Pancreas (tissue), 10 donors: ENCODE measurements at regions not wholly inside any gene's neighbourhood (a gene's known extent, or its start where the extent isn't known, plus 50 kb on each side); places are given as distances from the start of the nearest gene placed in this dataset.
"Not testable (repeated sequence)": the region's sequence is repeated elsewhere in the genome, so short reads cannot be mapped to it uniquely, and the experiment has no call there.

Source experiments
- ATAC-seq, 4 donors: fragments of 200-7000 bp; cut with Tn5 transposase; one replicate each; pipeline versions ENCODE4 v1.8.0 to v1.9.1; 2020; ENCODE audit warnings: mild to moderate bottlenecking in 4 of 4, moderate library complexity in 4 of 4
- DNase-seq, 6 donors: peaks; one replicate each; pipeline ENCODE4 v3.0.0-alpha.2; 2020
- FAIRE-seq: peaks from 2 replicates; lab custom pipeline; 2012; peaks lifted over from hg19 to GRCh38; lab: Jason Lieb, UNC
- H3K27ac ChIP-seq, 4 donors: fragments of 200-600 bp; sonication (generic); 1 replicate in 3 of 4; 2 replicates in 1 of 4; pipeline versions ENCODE4 v1.5.0 to v1.8.0; 2020
- H3K27me3 ChIP-seq, 4 donors: fragments of 200-600 bp; one replicate each; pipeline ENCODE4 v1.8.0; 2021
- H3K36me3 ChIP-seq, 3 donors: fragments of 200-600 bp; sonication (generic) in 1 of 3; one replicate each; pipeline versions ENCODE4 v1.5.0 to v1.8.0; 2020 to 2021
- H3K4me1 ChIP-seq, 3 donors: fragments of 200-600 bp; one replicate each; pipeline ENCODE4 v1.8.0; 2021
- H3K4me3 ChIP-seq, 4 donors: fragments of 200-600 bp; sonication (generic) in 2 of 4; one replicate each; pipeline versions ENCODE4 v1.5.0 to v1.8.0; 2020 to 2021
- H3K9me3 ChIP-seq, 4 donors: fragments of 200-600 bp; one replicate each; pipeline ENCODE4 v1.8.0; 2021
- WGBS, 2 donors: extraction: QIAGEN DNeasy Blood & Tissue Kit; methylation state at CpG; one replicate each; pipeline ENCODE4 v1.1.7; 2013; 5-methylcytosine and 5-hydroxymethylcytosine counted together
- intact Hi-C, 3 donors: fragments of 100-400 bp; cut with DNase I; formaldehyde crosslinking; loops; one replicate each; pipeline versions ENCODE4 v1.11.1 to v1.14.2; 2022
- TF ChIP-seq, protein P1 (sequence below), 4 donors: fragments of 200-600 bp; sonication (generic) in 3 of 4; IDR thresholded peaks; one replicate each; pipeline versions ENCODE4 v1.5.0 to v1.8.0; 2021; ENCODE audit warnings: antibody characterized with exemption in 4 of 4
- donor health status: healthy with polysubstance abuse.
- donor health status: DM: no; HTN: no; CAD: no; lungs with moderate emphysema.
- donor health status: DM: no; HTN: no; CAD: no.
- donor health status: control.
- donor health status: control.
- donor health status: Bipolar disorder and iron deficiency.
- donor health status: DM: yes; HTN: yes; CAD: no.
- donor health status: DM: no; HTN: no; CAD: no.
- donor health status: DM: no; HTN: no; CAD: no.
- donor health status: DM: yes; HTN: yes; CAD: no.

DNA sequence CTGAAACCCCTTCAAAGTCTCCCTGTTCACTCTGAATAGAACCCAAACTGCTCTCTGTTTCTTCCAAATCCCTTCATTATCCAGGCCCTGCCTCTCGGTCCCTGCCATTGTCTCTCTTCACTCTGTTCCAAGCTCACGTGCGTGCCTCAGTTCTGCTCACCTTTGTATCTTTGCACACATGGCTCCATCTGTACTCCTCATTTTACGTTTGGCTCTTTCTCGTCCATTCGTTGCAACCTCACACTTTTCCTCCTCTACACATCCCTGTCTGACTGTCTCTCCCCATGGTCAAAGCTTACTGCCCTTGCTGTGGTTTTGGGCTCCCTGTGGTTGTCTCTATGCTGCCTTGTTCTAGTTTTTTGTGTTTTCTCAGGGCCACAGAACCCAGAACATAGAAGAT lies 1054.5 kb downstream of the BCL11B start:
- ATAC-seq, result no peak

DNA sequence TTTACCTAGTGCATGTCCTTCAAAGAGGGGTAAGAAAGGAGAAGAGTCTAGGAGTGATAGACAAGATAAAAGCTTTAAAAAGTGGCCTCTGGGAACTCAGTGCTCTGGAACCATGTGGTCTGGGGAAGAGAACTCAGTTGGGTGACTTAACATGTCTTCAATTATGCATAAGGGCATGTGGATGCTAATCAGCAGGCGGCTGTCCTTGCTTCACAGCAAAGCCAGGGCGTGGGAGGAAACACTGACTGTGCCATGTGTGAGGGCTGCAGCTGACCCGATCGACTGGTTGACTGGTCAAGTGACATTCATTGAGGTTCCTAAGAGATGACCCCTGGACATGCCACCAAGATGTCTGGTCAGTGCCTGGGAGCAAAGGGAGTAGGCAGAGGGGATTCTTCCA lies 1053.8 kb downstream of the BCL11B start:
- ATAC-seq, result no peak
- no peak for FAIRE-seq
- no peaks in the 10 kb centered on the region for H3K9me3 ChIP-seq
- no peak overlapping the region for H3K4me3 ChIP-seq
- no peaks in the 10 kb centered on the region for H3K4me1 ChIP-seq
- no peaks in the 10 kb centered on the region for H3K36me3 ChIP-seq
- TF ChIP-seq, protein P1, sequence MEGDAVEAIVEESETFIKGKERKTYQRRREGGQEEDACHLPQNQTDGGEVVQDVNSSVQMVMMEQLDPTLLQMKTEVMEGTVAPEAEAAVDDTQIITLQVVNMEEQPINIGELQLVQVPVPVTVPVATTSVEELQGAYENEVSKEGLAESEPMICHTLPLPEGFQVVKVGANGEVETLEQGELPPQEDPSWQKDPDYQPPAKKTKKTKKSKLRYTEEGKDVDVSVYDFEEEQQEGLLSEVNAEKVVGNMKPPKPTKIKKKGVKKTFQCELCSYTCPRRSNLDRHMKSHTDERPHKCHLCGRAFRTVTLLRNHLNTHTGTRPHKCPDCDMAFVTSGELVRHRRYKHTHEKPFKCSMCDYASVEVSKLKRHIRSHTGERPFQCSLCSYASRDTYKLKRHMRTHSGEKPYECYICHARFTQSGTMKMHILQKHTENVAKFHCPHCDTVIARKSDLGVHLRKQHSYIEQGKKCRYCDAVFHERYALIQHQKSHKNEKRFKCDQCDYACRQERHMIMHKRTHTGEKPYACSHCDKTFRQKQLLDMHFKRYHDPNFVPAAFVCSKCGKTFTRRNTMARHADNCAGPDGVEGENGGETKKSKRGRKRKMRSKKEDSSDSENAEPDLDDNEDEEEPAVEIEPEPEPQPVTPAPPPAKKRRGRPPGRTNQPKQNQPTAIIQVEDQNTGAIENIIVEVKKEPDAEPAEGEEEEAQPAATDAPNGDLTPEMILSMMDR (IDR thresholded peaks at IDR 0.05), result no peak
- no peak overlapping the region for H3K27ac ChIP-seq
- DNase-seq, result no peak
- intact Hi-C loops, result no loop called here
- H3K27me3 ChIP-seq, result peaks cover 0 to 4% (median 0%) of the 10 kb centered on the region in 4 donors
- 28 to 35% methylated on average over 4 of the region's 4 CpGs for WGBS, 2 donors

More for the DNA sequence above, 1054.5 kb downstream of the BCL11B start:
- intact Hi-C loops, result no loop called here
- Histone ChIP-seq H3K9me3 (no peaks in the 10 kb centered on the region), H3K27me3 (peaks cover 0 to 4% (median 0%) of the 10 kb centered on the region in 4 donors), H3K4me1 (no peaks in the 10 kb centered on the region), H3K27ac (no peak overlapping the region), H3K4me3 (no peak overlapping the region), H3K36me3 (no peaks in the 10 kb centered on the region)
- FAIRE-seq, result no peak
- no peak for DNase-seq
- 51 to 73% methylated on average over 6 of the region's 6 CpGs for WGBS, 2 donors
- TF ChIP-seq, protein P1 (IDR thresholded peaks at IDR 0.05), result no peak

DNA sequence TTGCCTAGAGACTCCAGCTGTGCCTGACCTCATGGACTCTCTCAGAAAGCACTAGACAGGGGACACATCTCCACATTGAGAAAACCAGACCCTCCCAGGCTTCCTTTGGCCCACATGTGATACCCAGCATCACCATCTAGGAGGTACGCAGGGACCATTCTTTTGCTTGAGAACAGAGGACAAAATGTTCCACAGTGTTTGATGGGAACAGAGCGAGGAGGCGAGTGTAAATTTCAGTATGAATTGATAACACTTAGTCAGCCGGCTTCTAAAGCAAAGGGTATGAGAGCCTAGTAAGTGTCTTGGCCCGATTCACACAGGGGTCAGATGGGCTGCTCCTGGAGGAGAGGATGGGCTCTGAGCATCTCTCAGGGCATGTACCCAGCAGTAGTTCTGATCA lies 1052.4 kb downstream of the BCL11B start:
- TF ChIP-seq, protein P1 (IDR thresholded peaks at IDR 0.05), result no peak
- Histone ChIP-seq H3K36me3 (no peaks in the 10 kb centered on the region), H3K27ac (no peak overlapping the region), H3K4me1 (no peaks in the 10 kb centered on the region), H3K27me3 (no peaks in the 10 kb centered on the region), H3K9me3 (no peaks in the 10 kb centered on the region), H3K4me3 (no peak overlapping the region)
- FAIRE-seq, result no peak
- 72 to 97% methylated on average over 5 of the region's 5 CpGs for WGBS, 2 donors
- no peak for ATAC-seq
- DNase-seq, result no peak
- intact Hi-C loops, result no loop called here

DNA sequence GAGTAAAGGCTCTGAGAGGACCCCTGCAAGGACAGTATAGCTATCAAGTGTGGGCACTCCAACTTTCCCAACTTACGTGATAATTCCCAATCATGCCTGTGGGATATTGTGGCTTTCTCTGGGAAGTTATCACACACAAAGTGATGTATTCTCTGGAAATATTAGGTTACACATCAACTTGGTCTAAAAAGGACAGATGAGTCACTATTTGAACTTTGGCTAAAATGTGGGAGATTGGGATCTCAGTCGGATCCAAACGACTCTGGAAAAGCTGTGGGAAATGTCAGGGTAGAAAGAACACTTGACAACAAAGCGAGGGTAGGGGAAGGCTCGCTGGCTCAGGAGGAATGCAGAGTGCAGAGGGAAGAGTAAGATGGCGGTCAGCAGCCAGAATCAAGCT lies 1048.9 kb downstream of the BCL11B start:
- Histone ChIP-seq H3K27ac (no peak overlapping the region), H3K9me3 (no peaks in the 10 kb centered on the region), H3K27me3 (no peaks in the 10 kb centered on the region), H3K36me3 (no peaks in the 10 kb centered on the region), H3K4me3 (no peak overlapping the region), H3K4me1 (no peaks in the 10 kb centered on the region)
- 59 to 79% methylated on average over 6 of the region's 6 CpGs for WGBS, 2 donors
- intact Hi-C loops, result no loop called here
- DNase-seq, result no peak
- TF ChIP-seq, protein P1 (IDR thresholded peaks at IDR 0.05), result no peak
- FAIRE-seq, result no peak
- ATAC-seq, result no peak

DNA sequence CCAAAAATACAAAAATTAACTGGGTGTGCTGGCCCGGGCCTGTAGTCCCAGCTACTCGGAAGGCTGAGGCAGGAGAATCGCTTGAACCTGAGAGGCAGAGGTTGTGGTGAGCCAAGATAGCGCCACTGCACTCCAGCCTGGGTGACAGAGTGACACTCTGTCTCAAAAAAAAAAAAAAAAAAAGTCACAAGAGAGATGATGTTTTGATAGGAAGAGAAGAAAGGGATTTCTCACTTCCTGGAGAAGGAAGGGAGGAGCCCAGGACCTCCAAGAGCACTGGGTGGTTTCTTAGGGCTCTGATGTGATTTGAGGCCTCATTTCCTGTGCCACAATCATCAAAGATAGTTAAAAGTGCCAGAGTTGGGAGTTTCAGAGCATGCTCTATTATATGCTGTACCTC lies 1048.3 kb downstream of the BCL11B start:
- ATAC-seq, FAIRE-seq: not testable (repeated sequence)

More for the DNA sequence above, 1048.3 kb downstream of the BCL11B start:
- H3K27me3 ChIP-seq, H3K4me3 ChIP-seq, DNase-seq, H3K9me3 ChIP-seq, H3K4me1 ChIP-seq, H3K36me3 ChIP-seq, intact Hi-C loops, H3K27ac ChIP-seq: not testable (repeated sequence)
- WGBS, 2 donors, result 83 to 86% methylated on average over 4 of the region's 4 CpGs
